ENCODE measurements at regions not wholly inside any gene's neighbourhood (a gene's known extent, or its start where the extent isn't known, plus 50 kb on each side); places are given as distances from the start of the nearest gene placed in this dataset.

DNA sequence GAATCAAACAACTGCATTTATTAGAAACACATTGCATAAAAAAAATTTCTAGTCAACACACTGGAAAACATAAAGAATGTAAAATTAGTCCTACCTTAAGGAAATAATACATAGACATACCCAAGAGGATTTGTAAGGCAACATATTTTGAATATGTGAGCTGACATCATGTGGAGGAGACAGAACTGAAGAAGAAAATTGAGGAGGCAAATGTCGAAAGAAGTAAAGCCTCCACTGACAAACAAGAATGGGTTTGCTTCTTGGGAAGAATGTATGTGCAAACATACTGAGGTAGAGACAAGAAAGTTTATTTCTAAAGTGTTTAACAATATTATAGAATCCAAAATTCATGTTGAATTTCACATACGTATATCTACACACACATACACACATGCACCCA lies 363.0 kb upstream of the PDE4D start:
- no peak overlapping the region for H3K4me3 Mint-ChIP-seq (ENCODE audit: unreplicated experiment)
- BruUV-seq (replicated peaks), result no TSS peak
- no peak overlapping the region for H3K27ac Mint-ChIP-seq (ENCODE audit: low read depth, unreplicated experiment)
- intact Hi-C loops (cut with micrococcal nuclease), result no loop called here
- TF ChIP-seq CTCF (IDR thresholded peaks at IDR 0.05; ENCODE audit: unreplicated experiment), result no peak
- POLR2A ChIA-PET, result no interaction called here
- CTCF ChIA-PET, result interaction anchor here (0.6 kb wide), 1 partner anchor 124 kb away, joined by 3 read pairs; no protein-coding TSS in a partner anchor
- no peaks in the 10 kb centered on the region for H3K4me1 Mint-ChIP-seq (ENCODE audit: insufficient read depth, unreplicated experiment)
- no peaks in the 10 kb centered on the region for H3K9me3 Mint-ChIP-seq (ENCODE audit: unreplicated experiment)
- peaks cover 89% of the 10 kb centered on the region for H3K27me3 Mint-ChIP-seq (ENCODE audit: insufficient read depth, unreplicated experiment)
- H3K36me3 Mint-ChIP-seq (ENCODE audit: insufficient read depth, unreplicated experiment), result no peaks in the 10 kb centered on the region
- no peak for DNase-seq (ENCODE audit: unreplicated experiment)

GRCh38 chr5:60248901-60249300 lies 355.4 kb upstream of the PDE4D start:
- peaks cover 84% of the 10 kb centered on the region for H3K27me3 Mint-ChIP-seq (ENCODE audit: insufficient read depth, unreplicated experiment)
- H3K4me3 Mint-ChIP-seq (ENCODE audit: unreplicated experiment), result no peak overlapping the region
- no peak overlapping the region for H3K27ac Mint-ChIP-seq (ENCODE audit: low read depth, unreplicated experiment)
- ChIA-PET CTCF (no interaction called here), POLR2A (no interaction called here)
- intact Hi-C loops (cut with micrococcal nuclease), result no loop called here
- TF ChIP-seq CTCF (IDR thresholded peaks at IDR 0.05; ENCODE audit: unreplicated experiment), result no peak
- DNase-seq (ENCODE audit: unreplicated experiment), result no peak
- no peaks in the 10 kb centered on the region for H3K4me1 Mint-ChIP-seq (ENCODE audit: insufficient read depth, unreplicated experiment)
- H3K36me3 Mint-ChIP-seq (ENCODE audit: insufficient read depth, unreplicated experiment), result no peaks in the 10 kb centered on the region
- no peaks in the 10 kb centered on the region for H3K9me3 Mint-ChIP-seq (ENCODE audit: unreplicated experiment)
- BruUV-seq (replicated peaks), result no TSS peak

DNA sequence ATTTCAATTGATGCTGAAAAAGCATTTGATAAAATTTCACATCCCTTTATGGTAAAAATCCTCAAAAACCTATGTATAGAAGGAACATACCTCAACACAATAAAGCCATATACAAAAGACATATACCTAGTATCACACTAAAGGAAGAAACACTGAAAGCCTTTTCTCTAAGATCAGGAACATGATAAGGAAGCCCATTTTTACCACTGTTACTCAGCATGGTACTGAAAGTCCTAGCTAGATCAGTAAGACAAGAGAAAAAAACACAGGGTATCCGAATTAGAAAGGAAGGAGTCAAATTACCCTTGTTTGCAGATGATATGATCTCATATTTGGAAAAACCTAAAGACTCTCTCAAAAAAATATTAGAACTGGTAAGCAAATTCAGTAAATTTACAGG lies 350.2 kb upstream of the PDE4D start:
- CTCF ChIA-PET, result no interaction called here
- Mint-ChIP-seq H3K27me3 (ENCODE audit: insufficient read depth, unreplicated experiment) (peaks cover 78% of the 10 kb centered on the region), H3K36me3 (ENCODE audit: insufficient read depth, unreplicated experiment) (no peaks in the 10 kb centered on the region), H3K4me3 (ENCODE audit: unreplicated experiment) (no peak overlapping the region), H3K4me1 (ENCODE audit: insufficient read depth, unreplicated experiment) (no peaks in the 10 kb centered on the region), H3K9me3 (ENCODE audit: unreplicated experiment) (peaks cover 10% of the 10 kb centered on the region), H3K27ac (ENCODE audit: low read depth, unreplicated experiment) (no peak overlapping the region)
- no TSS peak for BruUV-seq (replicated peaks)
- intact Hi-C loops (cut with micrococcal nuclease), result no loop called here
- DNase-seq (ENCODE audit: unreplicated experiment), result no peak
- POLR2A ChIA-PET, result no interaction called here
- TF ChIP-seq CTCF (IDR thresholded peaks at IDR 0.05; ENCODE audit: unreplicated experiment), result no peak

GRCh38 chr5:60232036-60232795 lies 338.7 kb upstream of the PDE4D start:
- ChIA-PET POLR2A (no interaction called here), CTCF (interaction anchor here (0.6 kb wide), 1 partner anchor 284 kb away, joined by 3 read pairs; no protein-coding TSS in a partner anchor)
- Mint-ChIP-seq H3K4me3 (ENCODE audit: unreplicated experiment) (no peak overlapping the region), H3K4me1 (ENCODE audit: insufficient read depth, unreplicated experiment) (no peaks in the 10 kb centered on the region), H3K27ac (ENCODE audit: low read depth, unreplicated experiment) (no peak overlapping the region), H3K27me3 (ENCODE audit: insufficient read depth, unreplicated experiment) (peaks cover 100% of the 10 kb centered on the region), H3K36me3 (ENCODE audit: insufficient read depth, unreplicated experiment) (no peaks in the 10 kb centered on the region), H3K9me3 (ENCODE audit: unreplicated experiment) (no peaks in the 10 kb centered on the region)
- no peak for TF ChIP-seq CTCF (IDR thresholded peaks at IDR 0.05; ENCODE audit: unreplicated experiment)
- BruUV-seq (replicated peaks), result no TSS peak
- DNase-seq (ENCODE audit: unreplicated experiment), result no peak
- intact Hi-C loops (cut with micrococcal nuclease), result no loop called here

Measured in MCF 10A (cell line).